AG20443 (cell line): ENCODE measurements at regions not wholly inside any gene's neighbourhood (a gene's known extent, or its start where the extent isn't known, plus 50 kb on each side); places are given as distances from the start of the nearest gene placed in this dataset.
"Not testable (repeated sequence)": the region's sequence is repeated elsewhere in the genome, so short reads cannot be mapped to it uniquely, and the experiment has no call there.

Experiments used
- DNase-seq: peaks from one replicate; pipeline ENCODE4 v3.0.0; 2012; ENCODE audit warnings: low spot score, mixed read lengths

- DNase-seq, result no peak
Observed at GRCh38 chrX:10965174-10965798, 145.8 kb upstream of the HCCS start.

DNA sequence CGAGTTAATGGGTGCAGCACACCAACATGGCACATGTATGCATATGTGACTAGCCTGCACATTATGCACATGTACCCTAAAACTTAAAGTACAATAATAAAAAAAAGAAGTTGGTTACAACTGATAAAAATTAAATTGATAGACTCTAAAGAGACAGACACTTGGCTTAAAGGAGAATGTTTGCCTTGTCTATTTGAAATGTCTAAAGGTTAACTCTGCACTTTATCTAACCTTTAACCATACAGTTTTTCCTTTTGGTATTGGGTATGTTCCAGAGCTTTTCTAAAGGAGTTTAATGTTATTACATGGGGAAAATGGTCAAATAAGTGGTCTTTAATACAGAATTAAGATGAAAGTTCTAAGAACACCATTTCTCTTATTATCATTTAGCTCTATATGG, 145.1 kb upstream of the HCCS start:
- DNase-seq, result no peak

GRCh38 chrX:10971176-10971575, 140.0 kb upstream of the HCCS start:
- no peak for DNase-seq

DNA sequence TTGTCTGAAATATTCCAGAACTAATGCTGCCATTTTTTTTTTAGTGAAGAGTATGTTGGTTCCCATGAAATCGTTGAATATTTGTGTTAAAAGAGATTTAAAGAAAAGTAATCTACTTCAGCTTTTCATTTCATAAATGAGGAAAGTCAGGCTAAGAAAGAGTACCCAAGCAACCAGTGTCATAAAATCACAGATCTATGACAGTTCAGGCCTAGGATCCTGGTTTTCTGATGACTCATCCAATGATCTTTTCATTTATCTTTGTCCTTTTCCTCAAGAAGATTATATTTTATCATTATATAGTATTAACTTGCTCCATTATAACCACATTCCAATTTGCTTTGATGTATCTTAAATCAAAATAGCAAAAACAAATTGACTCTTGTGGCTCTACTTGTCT, 139.4 kb upstream of the HCCS start:
- DNase-seq, result no peak

DNA sequence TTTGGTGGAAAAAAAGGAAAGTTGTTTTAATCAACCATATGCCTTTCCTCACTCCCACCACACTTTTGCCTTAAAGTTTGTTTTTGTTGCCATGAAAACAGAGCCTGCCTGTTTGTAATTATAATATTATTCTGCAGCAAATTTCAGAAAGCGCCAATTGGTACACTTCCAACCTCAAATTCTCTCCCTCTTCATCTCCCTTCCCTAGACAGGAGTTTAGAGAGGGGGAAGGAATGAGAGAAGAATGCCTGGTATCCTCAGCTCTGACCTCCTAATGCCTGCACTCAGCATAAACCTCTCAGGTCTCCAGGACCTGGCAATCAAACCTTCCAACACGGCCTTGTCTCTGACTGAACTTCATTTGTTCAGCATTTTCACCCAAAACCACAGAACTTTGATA, 138.4 kb upstream of the HCCS start:
- peak; percentile 34 for DNase-seq

- DNase-seq, result no peak
Observed at GRCh38 chrX:10974920-10975319, 136.2 kb upstream of the HCCS start.

DNA sequence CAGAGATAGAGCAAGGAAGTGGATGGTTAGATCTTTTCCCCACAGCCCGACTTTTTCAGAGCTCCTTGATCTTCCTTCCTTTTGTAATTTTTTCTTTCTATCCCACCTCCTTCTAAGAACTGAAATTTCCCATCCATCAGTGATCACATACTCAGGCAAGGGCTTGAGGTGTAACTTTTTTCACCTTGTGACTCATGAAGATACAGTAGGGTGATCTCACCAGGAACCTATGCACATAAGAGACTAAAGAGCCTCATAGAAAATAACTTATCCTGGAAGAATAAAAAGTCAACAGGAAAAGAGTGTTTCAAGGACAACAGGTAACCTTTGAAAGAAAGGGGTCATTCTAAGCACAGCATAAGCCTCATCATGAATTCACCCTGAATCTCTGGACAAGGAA, 131.2 kb upstream of the HCCS start:
- DNase-seq, result no peak

DNA sequence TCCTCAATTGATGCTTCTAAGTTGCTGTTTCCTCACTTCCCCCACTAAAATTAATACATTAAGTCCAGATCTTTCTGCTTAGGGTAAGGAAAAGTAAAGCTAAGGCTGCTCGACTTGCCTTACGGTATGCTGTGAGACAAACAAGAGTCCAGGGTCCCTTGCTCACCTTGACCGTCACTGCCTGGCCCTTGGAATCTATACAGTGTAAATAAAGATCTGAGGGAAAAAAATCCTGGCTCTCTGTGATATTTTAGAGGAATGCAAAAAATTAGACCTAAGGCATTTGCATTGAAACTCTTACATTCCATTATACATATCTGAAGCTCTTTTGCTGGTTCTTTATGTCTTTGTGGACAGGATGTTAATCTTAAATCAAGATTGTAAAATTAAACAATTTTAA, 129.6 kb upstream of the HCCS start:
- no peak for DNase-seq

DNA sequence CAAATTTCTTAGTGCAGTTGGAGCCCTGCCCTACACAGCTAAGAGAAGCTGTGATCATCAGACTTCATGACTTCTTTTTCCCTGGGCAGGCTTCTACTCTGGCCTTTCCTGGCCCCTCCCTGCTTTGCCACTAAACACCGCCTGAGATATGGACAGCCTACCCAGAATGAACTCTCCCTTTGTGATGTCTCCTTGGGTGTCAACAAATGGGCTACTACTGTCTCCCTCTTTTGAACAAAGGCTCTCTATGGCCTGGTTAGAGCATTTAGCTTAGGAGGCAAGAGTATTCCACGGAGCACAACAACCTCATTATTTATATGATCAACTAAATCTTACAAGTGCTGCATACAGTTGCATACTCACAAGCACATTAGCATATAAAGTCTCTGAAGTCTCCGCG, 127.6 kb upstream of the HCCS start:
- no peak for DNase-seq

GRCh38 chrX:10984213-10984612, 126.9 kb upstream of the HCCS start:
- DNase-seq, result no peak

- DNase-seq, result peak; percentile 20
Observed at GRCh38 chrX:10986616-10987015, 124.5 kb upstream of the HCCS start.

DNA sequence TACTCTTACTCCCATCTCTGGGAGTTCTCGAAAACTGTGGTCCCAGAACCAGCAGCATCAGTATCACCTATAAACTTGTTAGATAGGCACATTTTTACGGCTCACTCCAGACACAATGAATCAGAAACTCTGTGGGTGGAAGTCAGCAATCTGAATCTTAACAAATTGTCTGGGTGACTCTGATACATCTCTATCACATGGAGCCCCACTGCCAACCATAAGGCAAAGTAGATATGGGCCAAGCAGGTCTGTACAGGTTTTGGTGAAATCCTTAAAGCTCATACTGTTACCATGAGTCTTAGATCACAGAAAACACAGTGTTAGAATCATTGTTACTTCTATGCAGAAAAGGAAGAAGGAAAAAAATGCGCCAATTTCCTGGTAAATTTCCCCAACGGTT, 122.5 kb upstream of the HCCS start:
- no peak for DNase-seq

DNA sequence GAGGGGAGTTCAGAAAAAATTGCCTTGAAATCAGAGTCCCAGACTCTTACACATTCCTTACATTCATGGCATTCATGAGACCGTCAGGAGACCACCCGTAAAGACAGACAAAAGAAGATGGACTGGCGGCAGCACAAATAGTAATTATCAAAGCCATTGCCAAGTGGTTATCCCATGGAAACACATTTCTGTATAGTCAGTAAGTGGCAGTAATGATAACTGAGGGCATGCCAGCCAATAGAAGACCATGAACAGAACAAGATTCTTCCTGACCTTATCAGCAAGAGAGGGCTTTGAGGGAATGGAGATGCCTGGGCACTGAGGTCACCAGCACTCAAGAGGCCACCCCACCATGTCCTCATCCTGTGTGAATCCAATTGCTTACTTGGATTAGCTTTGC, 121.7 kb upstream of the HCCS start:
- DNase-seq, result no peak

DNA sequence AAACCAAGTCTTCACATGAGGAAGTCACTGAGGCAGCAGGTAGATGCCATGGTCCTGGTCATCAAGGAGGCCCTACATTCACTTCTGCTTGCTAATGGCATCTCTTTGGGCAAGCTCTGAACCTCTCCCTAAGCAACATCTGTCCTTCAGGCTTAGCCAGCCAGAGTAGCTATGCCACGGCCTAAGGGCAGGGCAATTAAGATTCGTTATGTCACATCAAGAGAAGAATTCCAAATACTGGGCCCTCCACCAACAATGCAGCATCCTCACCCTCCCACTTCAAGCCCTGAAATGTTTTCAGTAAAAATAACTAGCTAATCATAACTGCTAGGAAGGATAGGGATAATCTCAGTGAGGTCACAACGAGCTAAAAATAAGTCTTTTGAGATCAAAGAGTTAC, 120.7 kb upstream of the HCCS start:
- DNase-seq, result peak; percentile 6

DNA sequence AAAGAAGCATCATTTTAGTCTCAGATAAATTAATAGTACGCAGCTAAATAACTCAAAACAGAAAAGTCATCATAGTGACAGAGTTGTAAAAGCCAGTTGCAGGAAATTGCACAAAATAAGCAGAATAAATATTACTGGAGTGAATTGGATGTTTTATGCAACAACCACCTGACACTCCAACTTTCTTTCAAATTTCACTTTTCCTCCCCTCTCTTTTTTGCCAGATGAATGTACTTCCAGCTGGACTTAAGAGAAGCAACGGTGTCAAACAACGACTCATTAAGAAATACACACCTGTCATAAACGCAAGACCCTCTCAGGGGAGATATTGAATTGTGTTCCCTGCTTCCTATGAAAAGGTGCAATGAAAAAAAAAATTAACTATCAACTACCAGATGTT, 120.2 kb upstream of the HCCS start:
- no peak for DNase-seq

DNA sequence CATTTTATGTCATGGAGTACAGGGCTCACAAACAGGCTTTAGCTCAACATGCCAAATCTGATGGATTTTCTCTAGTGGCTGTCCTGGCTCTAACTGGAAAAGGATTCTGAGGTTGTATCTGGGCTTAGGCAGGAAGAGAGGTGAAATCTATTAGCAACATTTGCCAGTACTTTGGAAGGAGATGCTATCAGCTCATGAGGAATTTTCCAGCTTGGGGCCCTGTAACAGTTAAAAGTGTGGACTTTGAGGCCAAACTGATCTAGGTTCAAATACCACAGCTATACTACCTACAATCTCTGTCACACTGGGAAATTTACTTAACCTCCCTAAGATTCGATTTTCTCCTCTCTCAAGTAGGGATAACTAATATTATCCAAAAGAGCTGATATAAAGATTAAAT, 119.0 kb upstream of the HCCS start:
- no peak for DNase-seq

- not testable (repeated sequence) for DNase-seq
Observed at GRCh38 chrX:11007076-11007475, 104.1 kb upstream of the HCCS start.

GRCh38 chrX:11010476-11010875, 100.7 kb upstream of the HCCS start:
- DNase-seq, result no peak

- no peak for DNase-seq
Observed at GRCh38 chrX:11016728-11017127, 94.4 kb upstream of the HCCS start.

DNA sequence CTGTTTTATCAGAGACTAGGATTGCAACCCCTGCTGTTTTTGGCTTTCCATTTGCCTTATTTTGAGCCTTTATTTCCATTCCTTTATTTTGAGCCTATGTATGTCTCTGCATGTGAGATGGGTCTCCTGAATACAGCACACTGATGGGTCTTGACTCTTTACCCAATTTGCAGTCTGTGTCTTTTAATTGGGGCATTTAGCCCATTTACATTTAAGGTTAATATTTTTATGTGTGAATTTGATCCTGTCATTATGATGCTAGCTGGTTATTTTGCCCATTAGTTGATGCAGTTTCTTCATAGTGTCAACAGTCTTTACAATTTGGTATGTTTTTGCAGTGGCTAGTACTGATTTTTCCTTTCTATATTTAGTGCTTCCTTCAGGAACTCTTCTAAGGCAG, 88.5 kb upstream of the HCCS start:
- not testable (repeated sequence) for DNase-seq

- no peak for DNase-seq
Observed at GRCh38 chrX:11039926-11040325, 71.2 kb upstream of the HCCS start.

- DNase-seq, result no peak
Observed at GRCh38 chrX:11040405-11040804, 70.7 kb upstream of the HCCS start.

GRCh38 chrX:11040996-11041395, 70.1 kb upstream of the HCCS start:
- DNase-seq, result no peak

DNA sequence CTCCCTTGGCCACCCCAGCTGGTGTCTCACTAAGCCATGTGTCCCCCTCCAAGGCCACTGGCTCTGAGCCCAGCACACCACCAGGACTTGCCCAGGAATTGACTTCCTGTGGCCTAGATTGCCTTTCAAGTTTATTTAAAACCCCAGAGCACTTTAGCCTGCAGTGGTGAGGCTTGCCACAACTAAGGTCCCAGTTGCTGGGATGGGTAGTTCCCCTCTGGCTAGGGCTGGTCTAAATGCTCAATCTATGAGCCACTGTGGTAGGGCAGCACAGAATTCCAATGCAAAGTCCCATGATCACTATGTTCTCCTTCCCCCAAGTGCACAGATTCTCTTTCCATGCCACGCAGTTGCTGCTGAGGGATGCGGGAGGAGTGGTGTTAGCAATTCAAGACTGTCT, 61.1 kb upstream of the HCCS start:
- DNase-seq, result no peak

DNA sequence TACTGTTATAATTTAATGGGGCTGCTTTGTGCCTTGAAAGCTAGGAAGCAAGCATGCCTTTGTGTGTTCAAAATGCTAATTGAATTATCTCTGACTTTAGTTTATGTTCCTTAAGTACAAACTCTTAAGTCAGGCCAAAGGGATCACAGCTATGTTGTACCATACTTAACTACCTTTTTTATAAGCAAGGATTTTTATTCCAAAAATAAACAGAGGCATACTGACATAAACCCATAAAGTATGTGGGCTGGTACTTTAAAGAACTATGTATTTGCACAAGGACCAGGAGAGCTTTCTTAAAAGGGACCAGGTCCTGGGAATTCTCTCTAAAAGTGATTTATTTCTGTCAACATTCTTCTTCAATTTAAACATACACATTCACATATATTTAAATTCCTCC, 57.8 kb upstream of the HCCS start:
- DNase-seq, result no peak
